GM19328 (cell line): ENCODE measurements at regions not wholly inside any gene's neighbourhood (a gene's known extent, or its start where the extent isn't known, plus 50 kb on each side); places are given as distances from the start of the nearest gene placed in this dataset.

Source experiments
- ATAC-seq: cut with Tn5 transposase; IDR thresholded peaks from one replicate; pipeline ENCODE4 v1.9.1; 2021; ENCODE audit warnings: mild to moderate bottlenecking, moderate library complexity; ENCODE audit not compliant: unreplicated experiment

DNA sequence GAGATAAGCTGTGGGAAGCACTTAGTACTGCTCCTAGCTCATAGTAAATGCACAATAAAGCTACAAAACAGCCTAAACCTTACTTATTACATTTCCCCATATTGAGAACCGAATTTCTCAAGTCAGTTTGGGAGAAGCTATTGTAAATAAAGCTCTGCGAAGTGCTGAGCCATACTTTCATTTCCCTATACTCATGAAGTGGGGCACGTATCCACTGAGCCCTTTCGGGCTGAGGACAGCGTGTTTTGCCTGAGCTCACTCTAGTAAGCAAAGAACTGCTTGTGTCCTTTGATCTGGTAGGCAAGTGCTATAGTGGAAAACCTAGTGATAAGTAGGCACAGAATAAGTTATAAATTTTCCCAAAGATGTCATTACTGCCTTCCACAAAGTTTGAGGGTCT lies 165.0 kb downstream of the RSL24D1 start:
- ATAC-seq, result no peak

DNA sequence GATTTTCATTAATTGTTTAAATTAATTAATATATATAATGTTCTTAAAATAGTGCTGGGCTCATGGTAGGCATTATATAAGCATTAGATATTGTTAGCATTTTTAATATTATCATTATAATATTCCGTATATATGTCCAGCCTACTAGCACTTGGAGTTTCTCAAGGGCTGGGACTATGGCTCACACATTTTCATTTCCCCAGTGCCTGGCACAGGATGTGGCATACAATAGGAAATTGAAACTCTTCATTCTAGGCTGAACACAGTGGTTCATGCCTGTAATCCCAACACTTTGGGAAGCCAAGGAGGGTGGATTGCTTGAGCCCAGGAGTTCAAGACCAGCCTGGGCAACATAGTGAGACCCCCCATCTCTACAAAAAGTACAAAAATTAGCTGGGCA lies 170.4 kb downstream of the RSL24D1 start:
- no peak for ATAC-seq

DNA sequence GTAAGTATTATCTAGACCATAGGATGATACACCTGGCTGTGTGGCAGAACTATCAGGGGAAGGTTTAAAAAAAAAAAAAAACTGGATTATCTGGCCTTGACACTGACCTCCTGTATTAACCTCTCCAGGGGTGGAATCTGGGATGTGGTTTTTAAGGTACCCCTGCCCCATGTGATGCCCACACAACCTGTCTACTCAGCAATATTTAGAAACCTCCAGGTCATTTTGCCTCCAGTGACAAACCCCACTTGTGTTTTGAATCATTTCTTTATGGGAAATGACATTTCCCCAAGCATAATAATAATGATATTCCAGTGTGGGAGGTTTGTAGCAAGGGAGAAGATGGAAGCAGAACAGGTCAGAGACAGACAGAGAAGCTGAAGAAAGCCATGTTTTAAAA lies 179.1 kb downstream of the RSL24D1 start:
- ATAC-seq, result no peak

DNA sequence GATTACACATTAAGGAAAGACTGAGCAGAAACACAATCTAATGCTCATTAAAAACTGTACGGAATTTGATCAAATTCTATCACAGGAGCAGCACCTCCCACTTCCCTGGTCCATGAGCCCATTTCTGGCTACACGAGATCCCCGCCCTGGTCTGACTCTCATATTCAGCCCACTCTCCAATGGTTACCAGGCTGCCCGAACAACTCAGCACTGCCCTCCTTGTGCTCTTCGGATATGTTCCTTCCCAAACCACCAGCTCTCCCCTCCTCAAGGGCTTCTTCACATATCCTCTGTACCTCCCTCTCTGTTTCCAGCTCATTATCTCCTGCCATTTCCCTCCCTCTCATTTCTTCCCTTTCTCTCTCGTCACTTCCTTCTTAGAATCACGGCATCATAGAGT lies 180.5 kb downstream of the RSL24D1 start:
- no peak for ATAC-seq

DNA sequence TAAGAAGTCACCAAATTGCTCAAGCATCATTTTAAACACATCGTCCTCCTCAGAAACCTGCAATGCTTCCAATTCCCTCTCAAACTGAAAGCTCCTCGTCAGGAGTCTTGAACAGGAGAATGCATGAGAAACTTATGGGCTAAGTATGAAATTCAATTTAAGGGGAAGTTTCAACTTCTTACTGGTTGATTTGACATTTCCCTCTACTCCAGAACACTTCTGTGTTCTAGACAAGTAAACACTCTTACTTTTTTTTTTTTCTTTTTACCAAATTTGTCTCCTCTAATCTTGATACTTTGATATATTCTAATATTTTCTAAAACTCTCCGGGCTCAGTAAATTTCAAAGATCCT lies 181.7 kb downstream of the RSL24D1 start:
- no peak for ATAC-seq

DNA sequence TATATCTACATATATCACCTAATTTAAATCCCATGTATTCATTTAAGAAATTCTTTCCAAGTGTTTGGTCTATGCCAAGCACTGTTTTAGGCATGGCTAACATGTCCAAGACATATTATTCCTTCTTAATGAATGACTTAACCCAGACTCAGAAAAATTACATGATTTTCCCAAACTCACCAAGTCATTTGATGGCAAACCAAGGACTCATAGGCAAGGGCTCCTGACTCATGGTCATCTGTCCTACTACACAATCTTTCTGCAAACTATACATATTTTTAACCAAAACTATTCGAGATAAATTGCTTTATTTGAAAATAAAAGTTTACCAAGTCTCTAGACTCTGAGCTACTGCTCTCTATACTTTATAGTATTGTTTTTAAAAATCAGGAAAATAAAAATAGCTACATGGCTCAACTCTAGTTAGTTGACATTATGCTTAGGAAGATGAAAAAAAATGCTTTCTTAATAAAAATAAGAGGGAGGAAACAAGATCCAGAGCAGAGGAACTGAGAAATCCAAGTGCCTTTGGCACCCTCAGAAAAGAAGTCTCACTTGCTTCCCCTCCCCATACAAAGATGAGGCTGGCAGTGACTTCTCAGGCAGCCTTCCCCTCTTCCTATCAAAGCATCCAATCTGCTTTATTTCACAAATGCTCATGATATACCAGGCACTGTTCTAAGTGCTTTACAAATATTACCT lies 182.2 kb downstream of the RSL24D1 start:
- no peak for ATAC-seq

DNA sequence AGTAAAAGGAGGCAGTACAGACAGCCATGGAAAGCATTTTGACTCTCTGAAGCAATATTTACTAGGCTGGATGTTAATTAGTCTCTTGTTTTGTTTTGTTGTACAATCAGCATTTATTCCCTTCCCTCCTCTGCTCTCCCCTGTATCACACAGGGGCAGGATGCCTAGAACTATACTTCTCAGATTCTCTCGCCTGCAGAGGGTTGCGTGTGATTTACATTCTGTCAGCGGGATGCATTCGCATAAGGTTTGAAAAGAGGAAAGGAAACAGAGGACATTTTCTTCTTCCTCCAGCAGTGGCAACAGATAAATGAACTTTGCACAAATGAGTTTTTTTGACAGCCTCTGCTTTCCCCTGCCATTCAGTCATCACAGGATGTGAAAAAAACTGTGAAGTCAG lies 188.3 kb downstream of the RSL24D1 start:
- ATAC-seq, result no peak

DNA sequence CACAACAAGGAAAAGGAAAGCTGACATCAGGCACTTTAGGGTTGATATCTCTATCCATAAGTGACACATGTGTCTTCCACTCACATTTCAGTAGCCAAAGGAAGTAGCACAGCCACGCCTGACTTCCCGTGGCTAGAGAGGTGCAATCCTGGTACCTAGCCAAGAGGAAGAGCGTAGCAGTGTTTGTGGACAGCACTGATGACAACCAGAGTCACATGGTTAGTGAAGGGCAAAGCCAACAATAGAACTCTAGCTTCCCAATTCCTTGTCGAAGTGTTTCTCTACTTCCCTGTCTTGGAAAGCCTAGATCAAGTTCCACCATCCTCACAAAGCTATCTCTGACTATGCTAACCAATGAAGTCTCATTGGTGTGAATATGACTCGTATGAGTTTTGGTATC lies 189.2 kb downstream of the RSL24D1 start:
- no peak for ATAC-seq

DNA sequence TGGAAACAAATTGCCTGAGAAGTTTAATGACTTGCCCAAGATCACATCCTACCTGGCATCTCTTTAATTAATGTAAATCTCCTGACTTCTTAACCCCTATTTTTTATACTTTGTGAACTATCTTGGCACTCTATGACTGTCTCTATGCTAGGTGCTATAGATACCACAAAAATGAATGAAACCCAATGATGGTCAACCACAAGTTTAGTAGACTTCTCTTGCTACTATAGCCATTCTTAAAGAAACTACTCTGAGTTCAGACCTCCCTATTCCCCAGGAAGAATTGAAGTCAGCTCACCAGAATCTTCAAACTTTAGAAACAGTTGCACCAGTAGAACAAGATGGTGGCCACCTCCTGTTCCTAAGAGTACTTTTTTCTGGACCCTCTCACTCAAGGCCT lies 191.1 kb downstream of the RSL24D1 start:
- no peak for ATAC-seq

DNA sequence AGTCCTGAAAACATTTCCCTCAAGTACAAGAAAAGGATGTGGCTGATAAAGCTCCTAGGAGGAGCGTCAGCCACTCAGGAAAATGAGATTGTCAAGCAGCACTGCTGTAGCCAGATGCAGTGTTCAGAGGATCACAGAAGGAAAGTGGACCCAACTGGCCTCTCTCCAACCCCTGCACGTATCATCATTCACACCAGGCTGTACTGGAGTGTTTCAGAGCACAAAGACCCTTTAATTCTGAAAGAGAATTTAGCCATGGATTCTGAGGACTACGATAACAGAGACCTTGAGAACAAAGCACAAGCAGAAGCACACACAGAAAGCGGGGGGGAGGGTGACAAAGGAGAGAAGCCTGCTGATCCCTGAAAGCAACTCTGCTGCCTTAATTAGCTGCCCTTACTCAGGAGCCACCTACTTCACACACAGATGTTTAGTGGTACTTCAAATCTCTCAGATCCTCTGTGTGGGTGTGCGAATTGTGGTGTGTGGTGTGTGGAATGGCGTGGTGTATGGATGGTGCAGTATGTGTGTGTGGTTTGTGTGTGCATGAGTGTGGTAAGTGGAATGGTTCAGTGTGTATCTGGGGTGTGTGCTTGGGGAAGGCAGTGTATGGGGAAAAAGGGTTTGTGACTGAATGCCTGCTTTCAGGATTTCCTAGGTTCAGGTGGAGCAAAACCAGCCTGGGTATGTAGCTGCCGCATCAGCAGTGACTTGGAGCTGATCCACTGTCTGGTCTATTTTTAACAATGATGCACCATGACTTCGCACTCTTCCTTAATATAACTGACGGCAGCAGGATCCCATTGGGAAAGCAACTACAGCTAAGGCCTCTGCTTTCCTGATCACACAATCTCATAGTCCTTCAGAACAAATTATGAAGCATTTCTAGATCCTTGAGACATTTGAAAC lies 192.5 kb downstream of the RSL24D1 start:
- ATAC-seq, result no peak

DNA sequence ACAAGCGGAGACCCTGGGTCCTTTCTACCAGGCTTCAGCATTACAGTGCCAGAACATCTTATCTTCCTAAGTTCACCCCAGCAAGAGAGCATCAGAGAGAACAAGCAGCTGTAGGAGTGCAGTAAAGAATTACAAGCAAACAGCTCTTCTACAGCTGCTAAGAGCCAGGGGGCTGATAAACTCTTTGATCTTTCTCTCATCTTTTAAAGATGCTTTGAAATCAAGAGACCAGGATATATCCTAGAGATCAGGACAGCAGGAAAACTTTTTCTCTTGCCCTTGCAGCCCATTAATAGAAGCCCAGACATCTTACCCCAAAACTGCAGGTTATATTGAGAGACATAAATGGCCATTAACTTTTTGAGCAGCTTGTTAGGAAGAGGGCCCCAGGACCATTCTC lies 198.1 kb downstream of the RSL24D1 start:
- ATAC-seq, result no peak

DNA sequence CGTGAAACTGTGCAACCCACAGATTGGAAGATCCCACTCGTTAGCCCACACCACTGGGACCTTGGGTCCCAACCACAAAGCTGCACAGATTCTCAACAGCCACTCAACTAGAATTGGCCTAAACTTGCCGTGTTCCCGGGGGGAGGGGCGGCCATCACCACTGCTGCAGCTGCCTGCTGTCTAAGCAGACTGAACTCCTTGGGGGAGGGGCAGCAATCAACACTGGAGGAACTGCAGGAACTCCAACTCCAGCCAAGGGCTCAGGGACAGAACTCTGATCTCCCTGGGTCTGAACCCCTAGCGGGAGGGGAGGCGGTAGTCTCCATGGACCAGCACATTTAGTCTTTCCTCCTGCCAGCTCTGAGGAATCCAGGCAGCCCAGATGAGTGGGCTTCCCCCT lies 205.9 kb downstream of the RSL24D1 start:
- no peak for ATAC-seq

DNA sequence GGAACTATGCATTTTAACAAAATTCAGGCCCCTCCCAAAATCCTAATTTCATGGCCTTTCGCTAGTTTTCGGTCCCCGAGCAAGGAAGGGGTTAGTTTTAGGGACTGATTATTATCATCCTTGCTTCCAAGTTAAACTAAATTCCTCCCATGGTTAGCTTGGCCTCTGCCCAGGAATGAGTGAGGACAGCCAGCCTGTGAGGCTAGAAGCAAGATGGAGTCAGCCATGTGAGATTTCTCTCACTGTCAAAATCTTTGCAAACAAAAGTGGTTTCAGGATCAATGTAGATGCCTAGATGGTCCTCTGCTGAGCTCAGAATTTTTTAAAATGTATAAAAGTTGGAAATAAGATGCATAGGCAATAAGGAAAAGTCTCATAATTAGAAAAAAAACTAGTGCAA lies 208.9 kb downstream of the RSL24D1 start:
- no peak for ATAC-seq

DNA sequence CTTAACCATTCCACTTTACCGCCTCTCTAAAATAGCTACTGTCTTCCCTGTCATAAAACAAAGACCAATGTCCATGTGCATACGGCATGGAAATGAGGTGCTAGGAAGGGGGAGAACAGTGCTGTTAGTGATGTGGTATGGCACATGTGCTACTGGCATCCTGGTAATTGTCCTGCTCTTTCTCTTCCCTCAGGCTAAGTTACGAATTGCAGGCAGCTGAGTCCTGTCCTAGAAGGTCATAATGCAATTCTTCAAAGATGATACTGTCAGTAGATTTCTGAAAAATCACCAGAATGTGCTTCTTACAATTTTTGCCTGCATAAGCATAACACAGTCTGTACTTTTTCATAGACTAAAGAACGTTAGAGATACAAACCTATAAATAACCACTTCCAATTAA lies 216.8 kb downstream of the RSL24D1 start:
- no peak for ATAC-seq

DNA sequence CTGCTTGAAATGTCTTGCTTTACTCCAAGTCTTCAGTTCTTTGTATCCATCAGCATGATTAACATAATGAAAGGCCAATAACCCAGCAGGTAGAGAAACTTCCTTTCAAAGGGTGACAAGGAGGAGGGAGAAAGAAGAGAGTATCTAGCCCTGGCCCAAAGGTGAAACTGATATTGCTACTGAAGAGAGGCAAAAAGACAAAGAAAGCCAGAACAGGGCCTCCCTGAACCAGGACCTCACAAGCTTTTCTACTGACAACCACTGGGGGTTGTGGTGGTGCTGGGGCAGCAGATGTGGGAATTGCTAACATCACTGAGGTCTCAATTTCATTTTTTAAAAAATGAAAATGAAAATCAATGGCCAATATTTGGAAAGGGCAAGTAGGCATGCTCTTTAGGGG lies 234.1 kb downstream of the RSL24D1 start:
- no peak for ATAC-seq

DNA sequence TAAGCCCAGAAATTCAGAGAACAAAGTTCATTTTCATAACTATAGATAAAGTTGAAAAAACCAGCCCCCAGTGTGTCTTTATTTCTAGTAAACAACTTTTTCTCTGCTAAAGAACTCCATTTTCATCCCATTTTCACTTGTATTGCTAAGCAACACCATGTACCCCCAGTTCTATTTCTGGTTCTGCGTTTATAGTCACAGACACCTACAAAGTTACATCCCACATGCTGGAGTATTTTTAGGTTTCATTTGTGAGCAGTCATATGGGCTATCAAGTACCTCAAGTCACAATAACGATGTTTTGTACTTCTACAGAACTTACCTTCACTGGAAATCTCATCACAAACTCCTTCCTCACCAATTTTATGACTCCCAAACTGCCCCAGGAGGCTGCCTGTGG lies 236.5 kb downstream of the RSL24D1 start:
- no peak for ATAC-seq

DNA sequence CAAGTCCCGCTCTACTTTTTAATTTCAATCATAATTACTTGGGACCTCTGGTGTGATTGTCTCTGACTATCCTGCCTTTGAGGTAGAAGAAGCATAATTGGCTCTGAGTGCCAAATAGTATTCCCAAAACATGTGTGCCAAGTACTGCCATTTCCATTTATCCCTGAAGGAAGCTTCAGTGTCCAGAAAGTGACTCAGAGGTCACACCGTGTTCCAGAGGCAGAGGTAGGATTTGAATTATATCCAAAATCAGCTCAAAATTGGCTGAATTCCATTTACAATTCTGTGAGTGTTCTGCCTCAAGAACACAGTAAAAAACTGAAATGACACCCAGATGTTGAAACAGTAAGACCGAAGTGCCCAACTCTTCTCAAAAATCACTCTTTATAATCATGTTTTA lies 255.3 kb downstream of the RSL24D1 start:
- ATAC-seq, result no peak

DNA sequence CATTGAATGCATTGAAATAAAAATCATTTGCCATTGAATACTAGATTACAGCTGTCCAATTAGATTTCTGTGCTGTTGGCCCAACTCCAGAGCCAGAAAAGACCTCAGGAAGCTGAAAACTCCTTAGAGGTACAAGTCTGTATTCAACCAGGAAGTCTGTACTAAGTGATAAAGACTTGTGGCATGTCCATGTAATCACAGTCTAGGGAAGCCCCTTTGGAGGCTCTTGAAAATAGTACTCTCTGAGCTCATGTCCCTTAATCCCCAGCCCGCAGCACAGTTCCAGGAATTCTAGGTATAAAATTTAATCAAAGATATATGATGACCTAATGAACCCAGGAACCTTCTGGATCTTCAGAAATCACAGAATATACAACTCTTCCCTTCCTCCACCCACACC lies 279.4 kb downstream of the RSL24D1 start:
- no peak for ATAC-seq

DNA sequence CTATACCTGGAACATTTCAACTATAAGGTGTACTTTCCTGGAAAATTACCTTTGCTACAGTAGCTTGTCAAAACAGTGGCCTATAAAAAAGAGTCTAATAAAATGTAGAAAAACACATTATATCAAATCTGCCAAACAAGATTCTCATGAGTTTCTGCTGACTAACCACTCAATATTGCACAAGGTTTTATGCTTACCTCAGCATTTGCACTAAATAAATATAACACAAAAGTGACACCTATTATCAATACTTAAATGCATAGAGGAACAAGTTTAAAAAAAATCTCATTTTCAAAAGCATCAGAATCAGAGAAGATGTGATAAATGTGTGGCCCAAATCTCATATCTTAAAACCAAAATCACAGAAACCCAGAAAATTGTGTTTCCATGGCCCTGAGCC lies 281.4 kb downstream of the RSL24D1 start:
- ATAC-seq, result no peak

DNA sequence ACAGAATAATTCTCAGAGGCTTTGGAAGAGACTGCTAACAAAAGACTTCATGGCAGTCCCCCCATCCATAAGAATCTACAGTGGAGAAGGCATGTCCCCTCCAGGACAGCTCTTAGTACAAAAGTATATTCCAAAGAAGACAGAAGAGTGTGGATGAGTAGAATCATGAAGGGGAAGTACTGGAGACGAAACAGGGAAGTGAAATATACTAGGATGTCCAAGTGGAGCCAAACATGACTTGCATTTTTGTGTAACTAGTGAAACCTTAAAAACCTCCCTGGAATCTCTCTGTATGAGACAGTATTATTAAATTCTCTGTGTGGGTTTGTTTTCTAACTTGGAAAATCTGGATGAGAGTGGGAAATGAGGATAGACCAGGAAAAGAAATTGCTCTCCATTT lies 312.4 kb downstream of the RSL24D1 start:
- ATAC-seq, result no peak

DNA sequence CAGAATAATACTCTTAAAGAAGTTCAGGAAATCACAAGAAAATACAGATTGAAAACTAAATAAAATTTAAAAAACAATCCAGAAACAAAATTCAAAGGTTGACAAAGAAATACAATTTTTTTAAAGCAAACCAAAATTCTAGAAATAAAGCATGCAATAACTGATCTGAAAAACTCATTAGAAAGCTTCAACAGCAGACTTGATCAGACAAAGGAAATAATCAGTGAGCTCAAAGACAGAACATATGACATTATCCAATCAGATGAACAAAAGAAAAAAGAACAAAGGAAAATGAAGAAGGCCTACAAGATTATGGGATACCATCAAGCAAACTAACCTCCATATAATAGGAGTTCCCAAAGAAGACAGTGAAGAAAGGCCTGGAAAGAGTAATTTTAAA lies 336.8 kb downstream of the RSL24D1 start:
- ATAC-seq, result no peak

DNA sequence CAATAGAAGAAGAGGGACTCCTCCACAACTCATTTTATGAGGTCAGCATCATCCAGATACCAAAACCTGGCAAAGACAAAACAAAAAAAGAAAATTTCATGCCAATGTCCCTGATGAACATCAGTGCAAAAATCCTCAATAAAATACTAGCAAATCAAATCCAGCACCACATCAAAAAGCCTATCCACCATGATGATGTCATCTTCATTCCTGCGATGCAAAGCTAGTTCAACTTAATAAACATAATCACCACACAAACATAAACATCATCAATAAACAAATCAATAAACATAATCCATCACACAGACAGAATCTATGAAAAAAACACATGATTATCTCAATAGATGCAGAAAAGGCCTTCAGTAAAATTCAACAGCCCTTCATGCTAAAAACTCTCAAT lies 342.1 kb downstream of the RSL24D1 start:
- no peak for ATAC-seq

DNA sequence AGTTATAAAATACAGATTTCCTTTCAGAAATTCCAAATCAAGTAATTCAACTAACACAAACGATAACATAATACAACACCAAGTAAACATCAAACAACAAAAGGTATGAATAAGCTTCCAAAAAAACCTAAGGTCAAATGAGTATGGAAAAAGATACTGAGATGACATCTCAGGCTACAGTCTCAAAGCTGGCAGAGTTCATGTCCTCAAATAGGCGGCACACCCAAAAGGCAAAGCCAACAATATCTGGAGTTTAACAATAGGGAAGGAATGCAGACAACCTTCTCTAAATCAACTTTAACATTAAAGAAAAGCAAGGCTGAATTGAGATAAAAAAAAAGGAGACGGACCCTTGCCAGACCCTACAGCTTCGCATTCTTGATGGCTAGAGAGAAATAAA lies 346.6 kb downstream of the RSL24D1 start:
- no peak for ATAC-seq
